GM12878 (cell line): ENCODE measurements at regions not wholly inside any gene's neighbourhood (a gene's known extent, or its start where the extent isn't known, plus 50 kb on each side); places are given as distances from the start of the nearest gene placed in this dataset.

Experiments
- ATAC-seq: fragments of 200-7000 bp; cut with Tn5 transposase; 3 replicates; pipeline ENCODE4 v1.9.1; 2020; ENCODE audit warnings: mild to moderate bottlenecking, moderate library complexity
- BruUV-seq: library from RNA; stranded (reverse); fragments of 400-500 nt; replicated peaks from 2 replicates; lab custom pipeline; 2021; lab: Mats Ljungman, UMichigan
- CTCF ChIA-PET: fragments of 300-600 bp; sonication (Branson Sonifier 250); formaldehyde crosslinking; extraction: SDS; loops from one replicate; lab custom pipeline; 2021; ENCODE audit warnings: inconsistent platforms; lab: Yijun Ruan, JAX
- POLR2A ChIA-PET: fragments of 350-600 bp; formaldehyde crosslinking; extraction: SDS; loops from one replicate; lab custom pipeline; 2021; ENCODE audit warnings: inconsistent platforms; lab: Charles Lee
- RAD21 ChIA-PET: fragments of 300-600 bp; sonication (Branson Sonifier 250); formaldehyde crosslinking; loops from one replicate; lab custom pipeline; 2023; ENCODE audit warnings: antibody characterized with exemption; ENCODE audit not compliant: unreplicated experiment; lab: Charles Lee
- SMC1A ChIA-PET: fragments of 300-600 bp; sonication (Branson Sonifier 250); formaldehyde crosslinking; loops from one replicate; lab custom pipeline; 2023; ENCODE audit not compliant: unreplicated experiment, uncharacterized antibody; lab: Charles Lee
- DNase-seq: peaks from one replicate; pipeline ENCODE4 v3.0.0-alpha.2; 2011; ENCODE audit warnings: low read depth, low spot score
- FAIRE-seq: peaks from 3 replicates; lab custom pipeline; 2011; peaks lifted over from hg19 to GRCh38; lab: Jason Lieb, UNC
- H2AFZ ChIP-seq: 2 replicates; pipeline ENCODE4 v1.6.0; 2011; ENCODE audit warnings: low read depth, low read length, control low read depth; ENCODE audit not compliant: control insufficient read depth
- H3K27ac ChIP-seq: 2 replicates; pipeline ENCODE4 v1.5.1; 2011; ENCODE audit warnings: control low read depth; ENCODE audit not compliant: control insufficient read depth, insufficient read depth
- H3K27me3 ChIP-seq, 2 experiments: replicated peaks in 1 of 2; 2 replicates each; pipeline versions ENCODE4 v1.6.0 to v1.6.1; 2011; ENCODE audit warnings: low read length in 1 of 2; ENCODE audit not compliant: control insufficient read depth in 2 of 2, insufficient read depth in 2 of 2
- H3K36me3 ChIP-seq, 2 experiments: 2 replicates each; pipeline ENCODE4 v1.5.1; 2011; ENCODE audit warnings: low read length in 1 of 2; ENCODE audit not compliant: control insufficient read depth in 2 of 2, insufficient read depth in 2 of 2
- H3K4me1 ChIP-seq: 2 replicates; pipeline ENCODE4 v1.6.1; 2011; ENCODE audit warnings: mild to moderate bottlenecking, low read length, moderate library complexity, mixed read lengths; ENCODE audit not compliant: control insufficient read depth, insufficient read depth
- H3K4me2 ChIP-seq: 2 replicates; pipeline ENCODE4 v1.6.0; 2011; ENCODE audit warnings: control low read depth; ENCODE audit not compliant: control insufficient read depth, insufficient read depth
- H3K4me3 ChIP-seq: fragments of 200-600 bp; sonication (generic); 2 replicates; pipeline ENCODE4 v1.5.1; 2016
- H3K79me2 ChIP-seq: 2 replicates; pipeline ENCODE4 v1.6.0; 2011; ENCODE audit warnings: low read length; ENCODE audit not compliant: control insufficient read depth, insufficient read depth
- H3K9ac ChIP-seq: 2 replicates; pipeline ENCODE4 v1.8.0; 2011; ENCODE audit warnings: low read length, control low read depth, mixed read lengths; ENCODE audit not compliant: control insufficient read depth, insufficient read depth
- H3K9me3 ChIP-seq: replicated peaks from 3 replicates; pipeline ENCODE4 v1.5.1; 2011; ENCODE audit warnings: mild to moderate bottlenecking, low read length; ENCODE audit not compliant: control insufficient read depth, insufficient read depth
- H4K20me1 ChIP-seq: 2 replicates; pipeline ENCODE4 v1.6.0; 2011; ENCODE audit not compliant: control insufficient read depth, insufficient read depth
- BCL11A ChIP-seq: IDR thresholded peaks from 2 replicates; pipeline ENCODE4 v1.6.1; 2011; ENCODE audit warnings: low read depth, low read length
- CHD2 ChIP-seq: IDR thresholded peaks from 2 replicates; pipeline ENCODE4 v1.6.1; 2011; ENCODE audit warnings: low read depth, low read length, improper control_type of control experiment, borderline replicate concordance
- CREM ChIP-seq: IDR thresholded peaks from 2 replicates; pipeline ENCODE4 v1.6.1; 2014; ENCODE audit warnings: antibody characterized with exemption, low read depth
- E2F8 ChIP-seq: fragments of 450-650 bp; IDR thresholded peaks from 2 replicates; pipeline ENCODE4 v1.6.1; 2018; ENCODE audit warnings: mild to moderate bottlenecking, low read depth, moderate library complexity; ENCODE audit not compliant: partially characterized antibody
- GATAD2B ChIP-seq: fragments of 450-650 bp; conservative IDR thresholded peaks from 2 replicates; pipeline ENCODE4 v1.6.1; 2017; ENCODE audit warnings: low read depth, mild to moderate bottlenecking, moderate library complexity
- HCFC1 ChIP-seq: fragments of 150-350 bp; IDR thresholded peaks from 2 replicates; pipeline ENCODE4 v1.6.1; 2014; ENCODE audit warnings: low read length
- IRF3 ChIP-seq: fragments of 450-650 bp; IDR thresholded peaks from 2 replicates; pipeline ENCODE4 v1.6.1; 2014; ENCODE audit warnings: mild to moderate bottlenecking
- MYC ChIP-seq: IDR thresholded peaks from 2 replicates; pipeline ENCODE4 v1.6.1; 2011; ENCODE audit warnings: mild to moderate bottlenecking, low read length, moderate library complexity, inconsistent platforms; ENCODE audit not compliant: insufficient read depth, insufficient replicate concordance, insufficient read length, severe bottlenecking
- POU2F2 ChIP-seq: IDR thresholded peaks from 3 replicates; pipeline ENCODE4 v1.6.1; 2011; ENCODE audit warnings: low read depth, mild to moderate bottlenecking, low read length, borderline replicate concordance
- PRDM15 ChIP-seq: fragments of 450-650 bp; formaldehyde crosslinking; IDR thresholded peaks from 2 replicates; pipeline ENCODE4 v1.4.0; 2020; ENCODE audit warnings: mild to moderate bottlenecking, moderate library complexity
- RB1 ChIP-seq: fragments of 450-650 bp; formaldehyde crosslinking; IDR thresholded peaks from 2 replicates; pipeline ENCODE4 v1.6.1; 2017; ENCODE audit warnings: mild to moderate bottlenecking, borderline replicate concordance
- RCOR1 ChIP-seq: conservative IDR thresholded peaks from 2 replicates; pipeline ENCODE4 v1.6.1; 2012; ENCODE audit warnings: low read depth, low read length, improper control_type of control experiment
- SIN3A ChIP-seq: IDR thresholded peaks from 2 replicates; pipeline ENCODE4 v1.6.1; 2012; ENCODE audit warnings: low read depth, low read length, improper control_type of control experiment
- SUZ12 ChIP-seq: fragments of 200-600 bp; sonication (generic); IDR thresholded peaks from one replicate; pipeline ENCODE4 v1.6.1; 2018; ENCODE audit warnings: antibody characterized with exemption, mild to moderate bottlenecking; ENCODE audit not compliant: unreplicated experiment
- TARDBP ChIP-seq: IDR thresholded peaks from 2 replicates; pipeline ENCODE4 v1.6.1; 2016; ENCODE audit warnings: borderline replicate concordance
- WRNIP1 ChIP-seq: IDR thresholded peaks from 2 replicates; pipeline ENCODE4 v1.6.1; 2011; ENCODE audit warnings: low read depth, low read length, improper control_type of control experiment, borderline replicate concordance
- ZNF217 ChIP-seq: fragments of 450-650 bp; IDR thresholded peaks from 2 replicates; pipeline ENCODE4 v1.6.1; 2017; ENCODE audit warnings: antibody characterized with exemption, mild to moderate bottlenecking
- WGBS: methylation state at CpG from one replicate; pipeline ENCODE4 v1.1.6; 2016; ENCODE audit warnings: low lambda C conversion rate; ENCODE audit not compliant: insufficient replicate concordance, insufficient coverage; ENCODE audit errors: missing lambda C conversion rate; 5-methylcytosine and 5-hydroxymethylcytosine counted together
- in situ Hi-C: fragments of 300-500 bp; cut with MboI; formaldehyde crosslinking; loops from 9 replicates; pipeline ENCODE4 v1.14.3; 2018; ENCODE audit warnings: mixed read lengths
- intact Hi-C: fragments of 100-400 bp; cut with micrococcal nuclease; formaldehyde crosslinking; loops from one replicate; pipeline ENCODE4 v1.14.2; 2022; ENCODE audit not compliant: unreplicated experiment

- TF ChIP-seq RB1, result no peak
- TF ChIP-seq, all 136 proteins: peak for 0
Measured at GRCh38 chr6:126181173-126181741, 158.7 kb upstream of the CENPW start (continued).

- no peak overlapping the region for H3K27ac ChIP-seq
- in situ Hi-C loops, result no loop called here
- CTCF ChIA-PET, result no interaction called here
- WGBS, result 94% methylated on average over 3 of the region's 3 CpGs
- H4K20me1 ChIP-seq, result no peaks in the 10 kb centered on the region
- intact Hi-C loops, result no loop called here
- no peaks in the 10 kb centered on the region for H3K9me3 ChIP-seq
- no peak for FAIRE-seq
- H3K27me3 ChIP-seq, result no peaks in the 10 kb centered on the region
- H3K36me3 ChIP-seq, result no peaks in the 10 kb centered on the region
- TF ChIP-seq POU2F2 (no peak), SIN3A (no peak), CHD2 (no peak), MYC (no peak), E2F8 (no peak), CREM (no peak), ZNF217 (no peak), HCFC1 (no peak), TARDBP (no peak), SUZ12 (no peak), BCL11A (no peak), IRF3 (no peak), PRDM15 (CRISPR knock-in tag) (no peak), RCOR1 (no peak), WRNIP1 (no peak), GATAD2B (no peak)
- SMC1A ChIA-PET, result interaction anchor here (2.3 kb wide), 1 partner anchor 13 kb away, joined by 7 read pairs; no protein-coding TSS in a partner anchor
- no peak overlapping the region for H3K4me2 ChIP-seq
- peaks cover 14% of the 10 kb centered on the region for H3K4me1 ChIP-seq
- no peak for DNase-seq
- H3K4me3 ChIP-seq, result no peak overlapping the region
- POLR2A ChIA-PET, result no interaction called here
- H3K9ac ChIP-seq, result no peak overlapping the region
- no peak overlapping the region for H2AFZ ChIP-seq
- no peak for ATAC-seq
- RAD21 ChIA-PET, result no interaction called here
- BruUV-seq, result no TSS peak
- no peaks in the 10 kb centered on the region for H3K79me2 ChIP-seq
Measured at GRCh38 chr6:126181890-126182289, 158.0 kb upstream of the CENPW start.
